G401.6 (cell line): ENCODE measurements at regions not wholly inside any gene's neighbourhood (a gene's known extent, or its start where the extent isn't known, plus 50 kb on each side); places are given as distances from the start of the nearest gene placed in this dataset.

Experiments used
- FAIRE-seq: peaks from 2 replicates; lab custom pipeline; 2012; peaks lifted over from hg19 to GRCh38; lab: Jason Lieb, UNC

- FAIRE-seq, result no peak
These were observed 512.3 kb downstream of the FAT4 start for GRCh38 chr4:125826801-125827695.

GRCh38 chr4:125827696-125828052 is 512.9 kb downstream of the FAT4 start:
- no peak for FAIRE-seq

GRCh38 chr4:125828346-125828745 is 513.6 kb downstream of the FAT4 start:
- FAIRE-seq, result no peak

- FAIRE-seq, result no peak
These were observed 517.4 kb downstream of the FAT4 start for GRCh38 chr4:125832161-125832560.

- no peak for FAIRE-seq
These were observed 521.9 kb downstream of the FAT4 start for GRCh38 chr4:125836597-125837195.

GRCh38 chr4:125837493-125838201 is 522.9 kb downstream of the FAT4 start:
- no peak for FAIRE-seq

- FAIRE-seq, result no peak
These were observed 523.4 kb downstream of the FAT4 start for GRCh38 chr4:125838202-125838601.

GRCh38 chr4:125838924-125839323 is 524.2 kb downstream of the FAT4 start:
- FAIRE-seq, result no peak

- FAIRE-seq, result no peak
These were observed 529.2 kb downstream of the FAT4 start for GRCh38 chr4:125843947-125844346.

GRCh38 chr4:125847518-125847917 is 532.8 kb downstream of the FAT4 start:
- FAIRE-seq, result no peak

GRCh38 chr4:125849869-125850268 is 535.1 kb downstream of the FAT4 start:
- no peak for FAIRE-seq

GRCh38 chr4:125891597-125892258 is 577.0 kb downstream of the FAT4 start:
- FAIRE-seq, result no peak

- FAIRE-seq, result no peak
These were observed 590.0 kb downstream of the FAT4 start for GRCh38 chr4:125904802-125905201.

- FAIRE-seq, result no peak
These were observed 596.3 kb downstream of the FAT4 start for GRCh38 chr4:125911058-125911457.

GRCh38 chr4:125911481-125911880 is 596.7 kb downstream of the FAT4 start:
- FAIRE-seq, result no peak

- FAIRE-seq, result no peak
These were observed 602.8 kb downstream of the FAT4 start for GRCh38 chr4:125917559-125917958.

- no peak for FAIRE-seq
These were observed 613.9 kb downstream of the FAT4 start for GRCh38 chr4:125928652-125929051.

GRCh38 chr4:125938541-125938940 is 623.8 kb downstream of the FAT4 start:
- FAIRE-seq, result no peak

GRCh38 chr4:125940426-125940825 is 625.7 kb downstream of the FAT4 start:
- no peak for FAIRE-seq

- FAIRE-seq, result no peak
These were observed 630.2 kb downstream of the FAT4 start for GRCh38 chr4:125944966-125945365.

GRCh38 chr4:125948021-125948420 is 633.3 kb downstream of the FAT4 start:
- FAIRE-seq, result no peak

GRCh38 chr4:125951261-125951887 is 636.6 kb downstream of the FAT4 start:
- no peak for FAIRE-seq
